Fibroblast of villous mesenchyme (primary cell): ENCODE measurements at regions not wholly inside any gene's neighbourhood (a gene's known extent, or its start where the extent isn't known, plus 50 kb on each side); places are given as distances from the start of the nearest gene placed in this dataset.

Experiments used
- DNase-seq: peaks from one replicate; pipeline ENCODE4 v3.0.0-alpha.2; 2010; ENCODE audit warnings: low read depth
- H3K4me3 ChIP-seq: 2 replicates; pipeline ENCODE4 v1.5.1; 2011; ENCODE audit warnings: low read depth, mild to moderate bottlenecking, low read length
- CTCF ChIP-seq: IDR thresholded peaks from 2 replicates; pipeline ENCODE4 v1.5.1; 2012; ENCODE audit warnings: low read depth, mild to moderate bottlenecking, low read length; ENCODE audit not compliant: insufficient read depth

- H3K4me3 ChIP-seq, result no peak overlapping the region
- DNase-seq, result peak; percentile 4
- no peak for TF ChIP-seq CTCF
These were observed 979.6 kb upstream of the MAP3K7 start for GRCh38 chr6:91566467-91566866.

- H3K4me3 ChIP-seq, result no peak overlapping the region
- DNase-seq, result no peak
- no peak for TF ChIP-seq CTCF
These were observed 978.3 kb upstream of the MAP3K7 start for GRCh38 chr6:91565207-91565606.

GRCh38 chr6:91562955-91563354 is 976.1 kb upstream of the MAP3K7 start:
- H3K4me3 ChIP-seq, result no peak overlapping the region
- DNase-seq, result no peak
- no peak for TF ChIP-seq CTCF

GRCh38 chr6:91560409-91560808 is 973.5 kb upstream of the MAP3K7 start:
- no peak overlapping the region for H3K4me3 ChIP-seq
- no peak for DNase-seq
- no peak for TF ChIP-seq CTCF

DNA sequence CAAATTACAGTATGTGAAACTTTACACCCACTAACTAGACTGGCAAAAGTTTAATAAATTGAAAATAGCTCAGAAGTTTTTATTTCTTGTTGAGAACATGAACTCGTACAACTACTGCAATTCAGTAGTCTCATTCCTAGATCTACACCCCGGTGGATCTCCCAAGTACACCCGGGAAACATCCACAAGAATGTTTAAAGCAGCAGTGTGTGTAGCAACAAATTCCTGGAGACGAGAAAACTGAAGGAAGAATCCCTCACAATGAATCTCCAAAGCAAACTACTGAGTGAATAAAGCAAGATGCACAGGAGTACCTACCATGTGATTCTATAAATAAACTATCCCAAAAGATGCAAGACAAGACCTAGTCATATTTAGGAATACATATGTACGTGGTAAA is 954.0 kb upstream of the MAP3K7 start:
- H3K4me3 ChIP-seq, result no peak overlapping the region
- DNase-seq, result no peak
- TF ChIP-seq CTCF, result no peak

DNA sequence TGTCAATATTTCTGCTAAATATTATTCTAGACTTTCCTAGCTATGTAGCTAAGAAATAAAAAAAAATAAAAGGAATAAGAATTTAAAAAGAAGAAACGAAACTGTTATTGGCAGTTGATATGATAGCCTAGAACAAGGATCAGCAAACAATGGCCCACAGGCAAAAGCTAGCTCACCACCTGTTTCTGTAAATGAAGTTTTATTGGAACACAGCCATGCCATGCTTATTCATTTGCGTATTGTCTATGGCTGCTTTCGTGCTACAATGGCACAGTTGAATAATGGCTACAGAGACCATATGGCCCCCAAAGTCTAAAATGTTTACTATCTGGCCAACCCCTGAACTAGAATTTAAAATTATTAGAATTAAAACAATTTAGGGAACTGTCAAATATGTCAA is 952.6 kb upstream of the MAP3K7 start:
- TF ChIP-seq CTCF, result no peak
- no peak overlapping the region for H3K4me3 ChIP-seq
- no peak for DNase-seq

DNA sequence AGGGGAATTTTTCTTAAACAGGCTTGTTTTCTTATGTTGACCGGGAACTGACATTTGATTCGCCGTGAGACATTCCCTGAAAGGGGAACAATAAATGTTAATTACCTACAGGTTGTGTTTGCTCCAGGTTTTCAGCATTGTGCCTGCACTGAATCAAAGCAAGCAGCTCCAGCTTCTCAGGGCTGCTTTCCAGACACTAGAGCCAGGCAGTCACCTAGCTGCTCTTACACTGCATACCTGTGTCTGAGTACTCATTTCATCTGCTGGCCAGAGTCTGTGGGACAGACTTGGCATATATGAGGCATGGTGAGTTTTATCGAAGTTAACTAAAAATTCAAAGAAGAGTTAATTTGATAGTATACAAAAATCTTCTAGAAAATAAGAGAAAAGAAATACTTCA is 951.8 kb upstream of the MAP3K7 start:
- DNase-seq, result no peak
- H3K4me3 ChIP-seq, result no peak overlapping the region
- TF ChIP-seq CTCF, result no peak
